ENCODE measurements at regions not wholly inside any gene's neighbourhood (a gene's known extent, or its start where the extent isn't known, plus 50 kb on each side); places are given as distances from the start of the nearest gene placed in this dataset.

- TF ChIP-seq, protein P1, sequence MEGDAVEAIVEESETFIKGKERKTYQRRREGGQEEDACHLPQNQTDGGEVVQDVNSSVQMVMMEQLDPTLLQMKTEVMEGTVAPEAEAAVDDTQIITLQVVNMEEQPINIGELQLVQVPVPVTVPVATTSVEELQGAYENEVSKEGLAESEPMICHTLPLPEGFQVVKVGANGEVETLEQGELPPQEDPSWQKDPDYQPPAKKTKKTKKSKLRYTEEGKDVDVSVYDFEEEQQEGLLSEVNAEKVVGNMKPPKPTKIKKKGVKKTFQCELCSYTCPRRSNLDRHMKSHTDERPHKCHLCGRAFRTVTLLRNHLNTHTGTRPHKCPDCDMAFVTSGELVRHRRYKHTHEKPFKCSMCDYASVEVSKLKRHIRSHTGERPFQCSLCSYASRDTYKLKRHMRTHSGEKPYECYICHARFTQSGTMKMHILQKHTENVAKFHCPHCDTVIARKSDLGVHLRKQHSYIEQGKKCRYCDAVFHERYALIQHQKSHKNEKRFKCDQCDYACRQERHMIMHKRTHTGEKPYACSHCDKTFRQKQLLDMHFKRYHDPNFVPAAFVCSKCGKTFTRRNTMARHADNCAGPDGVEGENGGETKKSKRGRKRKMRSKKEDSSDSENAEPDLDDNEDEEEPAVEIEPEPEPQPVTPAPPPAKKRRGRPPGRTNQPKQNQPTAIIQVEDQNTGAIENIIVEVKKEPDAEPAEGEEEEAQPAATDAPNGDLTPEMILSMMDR (conservative IDR thresholded peaks at IDR 0.05; ENCODE audit: low read depth, low read length), result no peak
- DNase-seq (ENCODE audit: low read depth), result no peak
- no peak overlapping the region for H3K4me3 ChIP-seq (ENCODE audit: low read depth, low read length)
Measured at GRCh38 chr16:63385714-63386432, 1349.6 kb upstream of the CDH8 start.

DNA sequence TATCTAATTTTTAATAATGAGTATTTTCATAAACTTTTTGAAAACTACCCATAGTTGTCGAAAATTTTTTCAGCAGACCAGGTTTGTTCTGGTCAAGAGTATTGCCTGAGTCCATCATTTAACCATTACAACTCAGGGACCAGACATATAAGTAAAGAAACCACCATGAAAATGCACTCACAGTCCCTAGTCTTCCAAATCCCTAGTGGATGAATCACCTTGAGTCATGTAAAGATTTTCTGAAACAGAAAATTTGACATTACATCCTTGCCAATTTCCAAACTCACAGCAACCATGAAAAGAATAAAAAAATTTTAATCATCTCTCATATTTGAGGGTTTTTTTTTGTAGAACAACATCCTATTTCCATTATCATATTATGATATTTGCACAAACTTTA is 1337.5 kb upstream of the CDH8 start:
- TF ChIP-seq, protein P1 (conservative IDR thresholded peaks at IDR 0.05; ENCODE audit: low read depth, low read length), result no peak
- no peak overlapping the region for H3K4me3 ChIP-seq (ENCODE audit: low read depth, low read length)
- DNase-seq (ENCODE audit: low read depth), result no peak

GRCh38 chr16:63372815-63373214 is 1336.6 kb upstream of the CDH8 start:
- no peak overlapping the region for H3K4me3 ChIP-seq (ENCODE audit: low read depth, low read length)
- DNase-seq (ENCODE audit: low read depth), result no peak
- TF ChIP-seq, protein P1 (conservative IDR thresholded peaks at IDR 0.05; ENCODE audit: low read depth, low read length), result no peak

DNA sequence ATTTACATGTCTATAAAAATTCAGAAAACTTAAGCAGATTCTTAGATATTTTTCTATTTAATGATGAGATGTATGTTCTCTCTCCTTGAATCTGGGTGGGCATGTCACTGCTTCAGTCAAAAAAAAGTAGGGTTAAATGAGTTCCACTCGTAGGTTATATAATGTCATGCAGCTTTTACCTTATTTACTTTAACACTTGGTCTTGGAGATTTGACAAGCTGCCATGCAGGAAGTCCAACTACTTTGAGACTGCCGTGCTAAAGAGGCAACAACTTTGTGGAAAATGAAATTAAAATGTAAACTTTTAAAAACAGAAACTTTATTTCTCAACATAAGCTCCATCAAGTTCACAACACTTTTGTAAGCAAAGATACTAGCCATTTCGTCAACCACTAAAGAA is 1336.0 kb upstream of the CDH8 start:
- TF ChIP-seq, protein P1 (conservative IDR thresholded peaks at IDR 0.05; ENCODE audit: low read depth, low read length), result no peak
- H3K4me3 ChIP-seq (ENCODE audit: low read depth, low read length), result no peak overlapping the region

DNA sequence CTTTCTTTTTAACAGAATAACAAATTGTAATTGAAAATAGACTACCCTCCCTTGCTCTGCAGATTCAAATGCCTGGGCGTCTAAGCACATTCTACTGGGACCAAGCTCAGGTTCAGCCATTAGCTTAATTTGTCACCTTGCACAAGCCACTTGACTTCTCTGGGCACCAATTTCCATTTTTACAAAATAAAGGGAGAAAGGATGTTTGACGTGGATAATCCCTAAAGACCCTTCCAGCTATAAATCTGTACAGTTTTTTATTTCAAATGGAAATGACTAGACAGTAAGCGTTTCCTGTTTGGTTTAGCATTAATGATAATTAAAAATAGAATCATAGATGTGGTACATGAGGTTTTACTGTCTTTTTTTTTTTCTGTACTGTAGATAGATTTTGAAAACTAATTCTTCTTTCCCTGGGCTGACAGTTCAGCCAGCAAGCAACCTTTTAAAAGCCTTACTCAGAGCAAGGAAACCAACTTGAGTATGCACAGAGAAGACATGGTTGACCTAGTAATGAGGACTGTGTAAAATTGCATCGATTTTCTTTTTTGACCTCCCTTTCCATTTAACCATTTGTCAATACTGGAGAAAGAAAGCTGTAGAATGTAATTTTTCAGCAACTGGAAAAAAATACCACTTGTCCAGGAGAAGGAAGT is 1329.5 kb upstream of the CDH8 start:
- TF ChIP-seq, protein P1 (conservative IDR thresholded peaks at IDR 0.05; ENCODE audit: low read depth, low read length), result no peak
- DNase-seq (ENCODE audit: low read depth), result no peak
- no peak overlapping the region for H3K4me3 ChIP-seq (ENCODE audit: low read depth, low read length)

More for the DNA sequence above, 1336.0 kb upstream of the CDH8 start:
- DNase-seq (ENCODE audit: low read depth), result no peak

GRCh38 chr16:63363738-63364137 is 1327.5 kb upstream of the CDH8 start:
- H3K4me3 ChIP-seq (ENCODE audit: low read depth, low read length), result no peak overlapping the region
- no peak for DNase-seq (ENCODE audit: low read depth)
- TF ChIP-seq, protein P1 (conservative IDR thresholded peaks at IDR 0.05; ENCODE audit: low read depth, low read length), result no peak
